CD8-positive, alpha-beta memory T cell (primary cell): ENCODE measurements at regions not wholly inside any gene's neighbourhood (a gene's known extent, or its start where the extent isn't known, plus 50 kb on each side); places are given as distances from the start of the nearest gene placed in this dataset.
A peak's percentile ranks its signal among the peaks of the same experiment; 100 is the strongest.

Experiments
- CTCF ChIA-PET: fragments of 350-600 bp; sonication (Branson Sonifier 250); formaldehyde crosslinking; loops from one replicate; lab custom pipeline; 2021; ENCODE audit warnings: antibody characterized with exemption; lab: Charles Lee
- POLR2A ChIA-PET: fragments of 350-600 bp; sonication (Branson Sonifier 250); formaldehyde crosslinking; loops from one replicate; lab custom pipeline; 2021; ENCODE audit warnings: antibody characterized with exemption; lab: Charles Lee
- DNase-seq, 5 donors: peaks; one replicate each; pipeline versions ENCODE4 v3.0.0 to v3.0.0-alpha.2; 2020 to 2022; ENCODE audit warnings: mixed read lengths in 1 of 5
- H3K27ac ChIP-seq: one replicate; pipeline ENCODE4 v1.7.0; 2013; ENCODE audit warnings: low read depth, mild to moderate bottlenecking, low read length, moderate library complexity
- H3K27me3 ChIP-seq: 2 replicates; pipeline ENCODE4 v1.7.0; 2013; ENCODE audit warnings: low read length, mild to moderate bottlenecking; ENCODE audit not compliant: insufficient read depth, poor library complexity, severe bottlenecking
- H3K36me3 ChIP-seq: 2 replicates; pipeline ENCODE4 v1.7.0; 2013; ENCODE audit warnings: mild to moderate bottlenecking, low read length, moderate library complexity; ENCODE audit not compliant: insufficient read depth
- H3K4me1 ChIP-seq: 2 replicates; pipeline ENCODE4 v1.7.0; 2013; ENCODE audit warnings: mild to moderate bottlenecking, low read length, moderate library complexity; ENCODE audit not compliant: insufficient read depth
- H3K4me3 ChIP-seq: 2 replicates; pipeline ENCODE4 v1.7.0; 2013; ENCODE audit warnings: mild to moderate bottlenecking, low read length
- H3K9me3 ChIP-seq: 2 replicates; pipeline ENCODE4 v1.7.0; 2013; ENCODE audit warnings: mild to moderate bottlenecking, low read length
- H3K27ac Mint-ChIP-seq, 8 donors: one replicate each; pipeline ENCODE4 v1.8.0; 2020 to 2021; ENCODE audit warnings: mixed read lengths in 8 of 8, mild to moderate bottlenecking in 6 of 8, inconsistent platforms in 3 of 8, moderate library complexity in 3 of 8
- H3K27me3 Mint-ChIP-seq, 2 donors: one replicate each; pipeline ENCODE4 v1.8.0; 2020 to 2021; ENCODE audit warnings: mixed read lengths in 2 of 2, mild to moderate bottlenecking in 1 of 2, moderate library complexity in 1 of 2
- H3K36me3 Mint-ChIP-seq, 3 donors: one replicate each; pipeline ENCODE4 v1.8.0; 2020 to 2021; ENCODE audit warnings: mixed read lengths in 3 of 3, inconsistent platforms in 1 of 3, mild to moderate bottlenecking in 1 of 3
- H3K4me1 Mint-ChIP-seq, 3 donors: one replicate each; pipeline ENCODE4 v1.8.0; 2020 to 2021; ENCODE audit warnings: mixed read lengths in 3 of 3, inconsistent platforms in 1 of 3, mild to moderate bottlenecking in 1 of 3
- H3K4me3 Mint-ChIP-seq, 7 donors: one replicate each; pipeline ENCODE4 v1.8.0; 2020 to 2021; ENCODE audit warnings: mixed read lengths in 7 of 7, mild to moderate bottlenecking in 6 of 7, moderate library complexity in 4 of 7, inconsistent platforms in 2 of 7
- H3K9me3 Mint-ChIP-seq, 5 donors: one replicate each; pipeline ENCODE4 v1.8.0; 2020 to 2022; ENCODE audit warnings: mixed read lengths in 5 of 5, mild to moderate bottlenecking in 3 of 5, moderate library complexity in 2 of 5, inconsistent platforms in 1 of 5

DNA sequence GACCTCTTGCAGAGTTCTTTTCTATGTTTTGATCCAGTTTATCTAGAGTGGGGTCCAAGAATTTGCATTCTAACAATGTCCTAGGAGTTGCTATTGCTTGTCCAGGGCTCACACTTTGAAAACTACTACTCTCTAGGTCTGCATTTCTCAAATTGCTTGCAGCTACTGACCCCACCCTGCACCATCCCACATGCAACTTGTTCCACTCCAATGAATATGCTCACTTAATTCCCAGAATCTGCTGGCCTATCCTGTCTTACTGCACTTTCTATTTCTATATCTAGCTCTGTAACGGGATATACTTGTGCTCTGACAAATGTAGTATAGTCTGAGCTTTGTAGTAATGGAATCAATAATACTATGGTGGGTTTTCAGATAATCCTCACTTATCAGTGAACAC, 570.3 kb downstream of the IQCM start:
- CTCF ChIA-PET, result no interaction called here
- DNase-seq, result no peak
- no peaks in the 10 kb centered on the region for H3K27me3 ChIP-seq
- peaks cover 0 to 3% (median 2%) of the 10 kb centered on the region in 5 donors for H3K9me3 Mint-ChIP-seq
- H3K36me3 Mint-ChIP-seq, result no peaks in the 10 kb centered on the region
- no peaks in the 10 kb centered on the region for H3K9me3 ChIP-seq
- no peak overlapping the region for H3K4me3 Mint-ChIP-seq
- no peaks in the 10 kb centered on the region for H3K4me1 Mint-ChIP-seq
- no peaks in the 10 kb centered on the region for H3K27me3 Mint-ChIP-seq
- peak overlapping the region in 1 of 8 donors; percentile 48 for H3K27ac Mint-ChIP-seq
- H3K4me1 ChIP-seq, result no peaks in the 10 kb centered on the region
- H3K4me3 ChIP-seq, result no peak overlapping the region
- H3K27ac ChIP-seq, result no peak overlapping the region
- no peaks in the 10 kb centered on the region for H3K36me3 ChIP-seq
- POLR2A ChIA-PET, result no interaction called here

DNA sequence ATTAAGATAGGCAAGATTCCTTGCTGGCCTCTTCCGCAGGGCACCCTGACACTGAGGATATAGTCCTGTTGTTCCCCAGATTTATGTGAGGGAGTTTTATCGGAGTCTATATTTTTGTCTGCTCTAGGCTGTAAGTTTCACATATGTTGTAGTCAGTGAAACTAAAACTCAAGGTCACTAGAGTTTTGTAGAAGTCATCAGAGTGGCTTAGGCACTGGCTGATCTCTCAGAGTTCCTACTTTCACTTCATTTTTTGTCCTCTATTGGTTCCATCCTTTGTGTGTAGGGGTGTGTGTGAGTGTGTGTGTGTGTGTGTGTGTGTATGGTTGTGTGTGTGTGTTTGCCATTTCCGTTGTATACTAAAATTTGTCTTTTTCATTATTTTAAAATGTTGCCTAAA, 577.5 kb downstream of the IQCM start:
- peaks cover 0 to 2% (median 0%) of the 10 kb centered on the region in 5 donors for H3K9me3 Mint-ChIP-seq

DNA sequence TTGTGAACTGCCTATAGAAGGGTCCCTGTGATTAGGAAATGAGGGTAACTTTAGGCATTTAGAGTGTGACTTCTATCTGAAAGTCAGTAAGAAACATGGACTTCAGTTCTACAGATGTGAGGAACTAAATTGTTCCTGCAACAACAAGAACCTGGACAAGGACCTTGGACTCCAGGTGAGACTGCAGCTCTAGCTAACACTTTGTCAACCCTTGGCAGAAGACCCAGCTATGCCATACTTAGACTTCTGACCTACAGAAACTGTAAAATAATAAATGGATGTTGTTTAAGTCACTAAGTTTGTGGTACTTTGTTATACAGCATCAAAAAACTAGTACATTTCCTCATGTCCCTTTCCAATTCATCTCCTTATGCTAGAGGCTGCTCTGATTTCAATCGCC, 580.8 kb downstream of the IQCM start:
- Histone ChIP-seq H3K27me3 (no peaks in the 10 kb centered on the region), H3K27ac (no peak overlapping the region), H3K4me1 (no peaks in the 10 kb centered on the region), H3K9me3 (no peaks in the 10 kb centered on the region), H3K36me3 (no peaks in the 10 kb centered on the region), H3K4me3 (no peak overlapping the region)
- H3K27ac Mint-ChIP-seq, result no peak overlapping the region
- H3K36me3 Mint-ChIP-seq, result no peaks in the 10 kb centered on the region
- peaks cover 0 to 6% (median 2%) of the 10 kb centered on the region in 5 donors for H3K9me3 Mint-ChIP-seq
- H3K4me3 Mint-ChIP-seq, result no peak overlapping the region
- no peaks in the 10 kb centered on the region for H3K27me3 Mint-ChIP-seq
- H3K4me1 Mint-ChIP-seq, result no peaks in the 10 kb centered on the region
- ChIA-PET CTCF (no interaction called here), POLR2A (no interaction called here)
- DNase-seq, result no peak

More for the DNA sequence above, 577.5 kb downstream of the IQCM start:
- ChIA-PET POLR2A (no interaction called here), CTCF (no interaction called here)
- Mint-ChIP-seq H3K27ac (no peak overlapping the region), H3K4me1 (no peaks in the 10 kb centered on the region), H3K27me3 (no peaks in the 10 kb centered on the region), H3K4me3 (no peak overlapping the region), H3K36me3 (no peaks in the 10 kb centered on the region)
- no peaks in the 10 kb centered on the region for H3K27me3 ChIP-seq
- no peak overlapping the region for H3K4me3 ChIP-seq
- no peak for DNase-seq
- no peaks in the 10 kb centered on the region for H3K4me1 ChIP-seq
- no peaks in the 10 kb centered on the region for H3K9me3 ChIP-seq
- no peak overlapping the region for H3K27ac ChIP-seq
- H3K36me3 ChIP-seq, result no peaks in the 10 kb centered on the region

DNA sequence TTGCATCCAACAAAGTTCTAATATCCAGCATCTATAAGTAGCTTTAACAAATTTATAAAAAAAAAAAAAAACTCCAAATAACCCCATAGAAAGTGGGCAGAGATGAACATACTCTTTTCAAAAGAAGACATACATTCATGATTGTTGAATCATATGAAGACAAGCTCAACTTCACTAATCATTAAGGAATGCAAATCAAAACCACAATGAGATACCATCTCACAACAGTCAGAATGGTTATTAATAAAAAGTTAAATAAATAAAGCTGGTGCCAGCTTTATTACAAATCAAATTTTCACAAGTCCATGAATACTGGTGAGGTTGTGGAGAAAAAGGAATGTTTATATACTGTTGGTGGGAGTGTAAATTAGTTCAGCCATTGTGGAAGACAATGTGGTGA, 592.0 kb downstream of the IQCM start:
- Mint-ChIP-seq H3K9me3 (peaks cover 16 to 34% (median 21%) of the 10 kb centered on the region in 5 donors), H3K4me3 (no peak overlapping the region), H3K27ac (no peak overlapping the region), H3K4me1 (no peaks in the 10 kb centered on the region), H3K27me3 (peaks cover 0 to 1% of the 10 kb centered on the region in 2 donors), H3K36me3 (no peaks in the 10 kb centered on the region)
- H3K27me3 ChIP-seq, result no peaks in the 10 kb centered on the region
- DNase-seq, result no peak
- no peaks in the 10 kb centered on the region for H3K9me3 ChIP-seq
- no peaks in the 10 kb centered on the region for H3K36me3 ChIP-seq
- no peaks in the 10 kb centered on the region for H3K4me1 ChIP-seq
- no peak overlapping the region for H3K27ac ChIP-seq
- ChIA-PET CTCF (no interaction called here), POLR2A (no interaction called here)
- no peak overlapping the region for H3K4me3 ChIP-seq

DNA sequence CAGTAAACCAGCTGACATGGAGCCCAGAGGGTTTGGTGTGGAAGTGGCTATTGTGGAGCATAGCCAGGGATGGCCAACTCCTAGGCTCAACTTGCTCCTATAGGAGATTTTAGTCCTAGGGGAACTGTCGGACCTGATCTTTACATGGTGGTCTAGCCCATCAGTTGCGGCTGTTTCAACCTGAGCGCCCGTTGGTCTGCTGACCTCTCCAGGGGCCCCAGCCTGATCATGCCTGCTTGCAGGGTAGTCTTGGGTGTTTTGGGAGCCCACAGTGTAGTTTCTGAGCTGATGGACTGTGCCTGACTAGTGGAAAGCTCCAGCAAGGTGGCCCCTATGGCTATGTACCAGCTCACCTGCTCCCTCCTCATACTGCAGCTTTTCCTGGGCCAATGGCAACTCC, 597.0 kb downstream of the IQCM start:
- no peak for DNase-seq
- CTCF ChIA-PET, result no interaction called here
- peaks cover 16 to 30% (median 18%) of the 10 kb centered on the region in 5 donors for H3K9me3 Mint-ChIP-seq
- Histone ChIP-seq H3K27ac (no peak overlapping the region), H3K4me3 (no peak overlapping the region), H3K9me3 (no peaks in the 10 kb centered on the region), H3K27me3 (no peaks in the 10 kb centered on the region), H3K36me3 (no peaks in the 10 kb centered on the region), H3K4me1 (no peaks in the 10 kb centered on the region)
- H3K4me3 Mint-ChIP-seq, result no peak overlapping the region
- no peaks in the 10 kb centered on the region for H3K27me3 Mint-ChIP-seq
- no peaks in the 10 kb centered on the region for H3K4me1 Mint-ChIP-seq
- POLR2A ChIA-PET, result no interaction called here
- H3K36me3 Mint-ChIP-seq, result no peaks in the 10 kb centered on the region
- H3K27ac Mint-ChIP-seq, result no peak overlapping the region

DNA sequence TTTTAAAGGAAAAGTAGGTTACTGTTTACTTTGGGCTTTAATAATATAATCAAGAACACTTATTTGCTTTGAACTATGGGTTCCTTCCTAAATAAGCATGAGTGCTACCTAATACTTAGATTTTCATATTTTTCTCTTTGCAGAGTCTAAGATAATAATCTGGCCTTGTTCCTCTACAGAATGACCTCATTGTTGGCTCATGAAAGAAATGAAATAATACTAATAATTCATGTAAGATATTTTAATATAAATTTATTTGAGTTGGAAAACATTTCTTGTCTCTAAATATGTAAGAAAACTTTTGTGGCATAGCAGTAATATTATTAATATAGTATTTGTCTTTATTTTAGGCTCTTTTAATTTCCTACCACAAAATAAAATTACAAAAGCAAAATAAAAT, 601.3 kb downstream of the IQCM start:
- H3K4me1 ChIP-seq, result no peaks in the 10 kb centered on the region
- H3K9me3 ChIP-seq, result no peaks in the 10 kb centered on the region
- no peaks in the 10 kb centered on the region for H3K27me3 Mint-ChIP-seq
- ChIA-PET POLR2A (no interaction called here), CTCF (no interaction called here)
- H3K27me3 ChIP-seq, result no peaks in the 10 kb centered on the region
- H3K9me3 Mint-ChIP-seq, result peaks cover 0 to 8% (median under 1%) of the 10 kb centered on the region in 5 donors
- DNase-seq, result no peak
- no peak overlapping the region for H3K4me3 ChIP-seq
- H3K4me1 Mint-ChIP-seq, result no peaks in the 10 kb centered on the region
- no peak overlapping the region for H3K27ac ChIP-seq
- H3K27ac Mint-ChIP-seq, result no peak overlapping the region
- no peaks in the 10 kb centered on the region for H3K36me3 ChIP-seq
- no peaks in the 10 kb centered on the region for H3K36me3 Mint-ChIP-seq
- H3K4me3 Mint-ChIP-seq, result no peak overlapping the region

GRCh38 chr4:149211876-149212275, 603.8 kb downstream of the IQCM start:
- Mint-ChIP-seq H3K36me3 (no peaks in the 10 kb centered on the region), H3K4me1 (no peaks in the 10 kb centered on the region), H3K27me3 (no peaks in the 10 kb centered on the region), H3K4me3 (no peak overlapping the region), H3K9me3 (peaks cover 0 to 2% (median 0%) of the 10 kb centered on the region in 5 donors), H3K27ac (no peak overlapping the region)
- no peaks in the 10 kb centered on the region for H3K9me3 ChIP-seq
- POLR2A ChIA-PET, result no interaction called here
- no peaks in the 10 kb centered on the region for H3K36me3 ChIP-seq
- no peak overlapping the region for H3K4me3 ChIP-seq
- CTCF ChIA-PET, result no interaction called here
- H3K4me1 ChIP-seq, result no peaks in the 10 kb centered on the region
- no peaks in the 10 kb centered on the region for H3K27me3 ChIP-seq
- no peak for DNase-seq
- no peak overlapping the region for H3K27ac ChIP-seq

DNA sequence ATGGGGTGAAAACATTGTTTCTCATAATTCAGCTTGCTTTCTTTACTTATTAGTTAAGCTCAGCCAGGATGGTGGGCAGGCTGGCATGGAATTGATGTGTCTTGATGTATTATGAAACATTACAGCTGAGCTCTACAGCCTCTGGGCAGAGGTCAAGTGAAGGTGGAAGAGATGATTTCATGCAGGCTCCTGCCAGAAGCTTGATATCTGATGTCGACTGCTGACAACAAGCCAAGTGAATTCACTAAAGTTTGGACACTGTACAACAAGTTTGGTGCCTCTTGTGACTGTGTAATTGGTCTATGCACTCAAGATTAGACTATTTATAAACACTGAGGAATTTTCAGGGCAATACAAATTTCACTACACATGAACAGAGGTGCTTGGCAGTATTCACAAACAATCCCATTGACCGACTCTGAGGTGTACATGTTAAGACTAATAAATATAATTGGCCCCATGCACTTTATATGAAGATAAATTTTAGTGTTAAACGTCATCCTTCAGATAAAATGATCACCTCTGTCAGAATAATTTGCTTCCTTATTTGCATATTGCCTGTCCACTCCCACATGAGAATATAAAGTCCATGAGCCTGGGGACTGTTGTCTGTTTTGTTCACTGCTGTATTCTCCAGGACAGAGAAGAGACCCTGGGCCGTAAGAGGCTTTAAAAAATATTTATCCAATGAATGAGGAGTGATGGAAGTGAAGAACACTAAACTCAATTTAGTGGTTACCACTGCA, 612.2 kb downstream of the IQCM start:
- no peak overlapping the region for H3K4me3 ChIP-seq
- no peaks in the 10 kb centered on the region for H3K9me3 Mint-ChIP-seq
- no peaks in the 10 kb centered on the region for H3K4me1 Mint-ChIP-seq
- H3K27me3 ChIP-seq, result no peaks in the 10 kb centered on the region
- no peak overlapping the region for H3K4me3 Mint-ChIP-seq
- H3K9me3 ChIP-seq, result no peaks in the 10 kb centered on the region
- ChIA-PET CTCF (no interaction called here), POLR2A (no interaction called here)
- no peaks in the 10 kb centered on the region for H3K36me3 ChIP-seq
- H3K4me1 ChIP-seq, result no peaks in the 10 kb centered on the region
- no peak for DNase-seq
- no peaks in the 10 kb centered on the region for H3K36me3 Mint-ChIP-seq
- no peak overlapping the region for H3K27ac ChIP-seq
- H3K27ac Mint-ChIP-seq, result no peak overlapping the region
- H3K27me3 Mint-ChIP-seq, result peaks cover 0 to 1% of the 10 kb centered on the region in 2 donors
